RPMI8226 (cell line): ENCODE measurements at regions not wholly inside any gene's neighbourhood (a gene's known extent, or its start where the extent isn't known, plus 50 kb on each side); places are given as distances from the start of the nearest gene placed in this dataset.

ENCODE experiments used
- DNase-seq: peaks from one replicate; pipeline ENCODE4 v3.0.0-alpha.2; 2015

GRCh38 chr20:48571949-48572847 is 255.6 kb downstream of the PREX1 start:
- DNase-seq, result no peak

GRCh38 chr20:48569679-48570078 is 258.1 kb downstream of the PREX1 start:
- no peak for DNase-seq

GRCh38 chr20:48568520-48568919 is 259.3 kb downstream of the PREX1 start:
- no peak for DNase-seq

GRCh38 chr20:48567145-48567544 is 260.7 kb downstream of the PREX1 start:
- DNase-seq, result no peak

- DNase-seq, result no peak
Observed at GRCh38 chr20:48564982-48565539, 262.7 kb downstream of the PREX1 start.

GRCh38 chr20:48563191-48563870 is 264.5 kb downstream of the PREX1 start:
- DNase-seq, result no peak

- peak; percentile 9 for DNase-seq
Observed at GRCh38 chr20:48562586-48563116, 265.1 kb downstream of the PREX1 start.

- DNase-seq, result no peak
Observed at GRCh38 chr20:48558906-48559305, 268.9 kb downstream of the PREX1 start.

- DNase-seq, result no peak
Observed at GRCh38 chr20:48557380-48557779, 270.4 kb downstream of the PREX1 start.

- no peak for DNase-seq
Observed at GRCh38 chr20:48556956-48557355, 270.8 kb downstream of the PREX1 start.

GRCh38 chr20:48552550-48552949 is 275.2 kb downstream of the PREX1 start:
- DNase-seq, result no peak

GRCh38 chr20:48550814-48551213 is 277.0 kb downstream of the PREX1 start:
- DNase-seq, result no peak

GRCh38 chr20:48547664-48548063 is 280.1 kb downstream of the PREX1 start:
- DNase-seq, result no peak

- no peak for DNase-seq
Observed at GRCh38 chr20:48544402-48545339, 283.1 kb downstream of the PREX1 start.

GRCh38 chr20:48541581-48542071 is 286.2 kb downstream of the PREX1 start:
- no peak for DNase-seq

- no peak for DNase-seq
Observed at GRCh38 chr20:48538856-48539255, 288.9 kb downstream of the PREX1 start.

GRCh38 chr20:48538058-48538825 is 289.6 kb downstream of the PREX1 start:
- no peak for DNase-seq

GRCh38 chr20:48536206-48536605 is 291.6 kb downstream of the PREX1 start:
- no peak for DNase-seq

- no peak for DNase-seq
Observed at GRCh38 chr20:48535556-48535955, 292.2 kb downstream of the PREX1 start.

- DNase-seq, result no peak
Observed at GRCh38 chr20:48532028-48532427, 295.8 kb downstream of the PREX1 start.

GRCh38 chr20:48531505-48531904 is 296.3 kb downstream of the PREX1 start:
- no peak for DNase-seq
